T-helper 2 cell treated with Interferon-gamma antibody and Interleukin-4, amounts not matched to agents 5 μg/mL and 100 μg/mL, for 36 hours (primary cell): ENCODE measurements at regions not wholly inside any gene's neighbourhood (a gene's known extent, or its start where the extent isn't known, plus 50 kb on each side); places are given as distances from the start of the nearest gene placed in this dataset.
"Not testable (repeated sequence)": the region's sequence is repeated elsewhere in the genome, so short reads cannot be mapped to it uniquely, and the experiment has no call there.

Experiments
- DNase-seq: peaks from one replicate; pipeline ENCODE4 v3.0.0; 2021; ENCODE audit warnings: low spot score
- H3K27ac Mint-ChIP-seq: one replicate; pipeline ENCODE4 v1.8.0; 2021; ENCODE audit warnings: mild to moderate bottlenecking, mixed read lengths
- H3K27me3 Mint-ChIP-seq: one replicate; pipeline ENCODE4 v1.8.0; 2021; ENCODE audit warnings: low read depth, mixed read lengths
- H3K36me3 Mint-ChIP-seq: one replicate; pipeline ENCODE4 v1.8.0; 2021; ENCODE audit warnings: low read depth, mixed read lengths
- H3K4me1 Mint-ChIP-seq: one replicate; pipeline ENCODE4 v1.8.0; 2021; ENCODE audit warnings: low read depth, mixed read lengths
- H3K4me3 Mint-ChIP-seq: one replicate; pipeline ENCODE4 v1.8.0; 2022; ENCODE audit warnings: mild to moderate bottlenecking, moderate library complexity, mixed read lengths
- H3K9me3 Mint-ChIP-seq: one replicate; pipeline ENCODE4 v1.8.0; 2021; ENCODE audit warnings: mixed read lengths

GRCh38 chr2:131844044-131844443, 316.4 kb downstream of the CCDC74A start:
- H3K4me3 Mint-ChIP-seq, H3K36me3 Mint-ChIP-seq, H3K27me3 Mint-ChIP-seq, DNase-seq, H3K9me3 Mint-ChIP-seq, H3K4me1 Mint-ChIP-seq, H3K27ac Mint-ChIP-seq: not testable (repeated sequence)

GRCh38 chr2:131856202-131856601, 305.6 kb downstream of the ANKRD30BL start:
- H3K27me3 Mint-ChIP-seq, H3K4me1 Mint-ChIP-seq, H3K4me3 Mint-ChIP-seq, H3K36me3 Mint-ChIP-seq, H3K27ac Mint-ChIP-seq, DNase-seq, H3K9me3 Mint-ChIP-seq: not testable (repeated sequence)

- not testable (repeated sequence) for H3K27ac Mint-ChIP-seq, H3K36me3 Mint-ChIP-seq, H3K9me3 Mint-ChIP-seq, DNase-seq, H3K4me3 Mint-ChIP-seq, H3K27me3 Mint-ChIP-seq, H3K4me1 Mint-ChIP-seq
These were observed 303.6 kb downstream of the ANKRD30BL start for GRCh38 chr2:131858197-131858596.
